Upper lobe of right lung (tissue), 1 donor: ENCODE measurements at regions not wholly inside any gene's neighbourhood (a gene's known extent, or its start where the extent isn't known, plus 50 kb on each side); places are given as distances from the start of the nearest gene placed in this dataset.

Experiments used
- ATAC-seq: fragments of 200-7000 bp; cut with Tn5 transposase; one replicate; pipeline ENCODE4 v1.9.1; 2020; ENCODE audit warnings: mild to moderate bottlenecking, moderate library complexity
- DNase-seq: peaks from one replicate; pipeline ENCODE4 v3.0.0-alpha.2; 2020
- H3K27ac ChIP-seq: fragments of 200-600 bp; one replicate; pipeline ENCODE4 v1.8.0; 2022
- H3K27me3 ChIP-seq: fragments of 200-600 bp; one replicate; pipeline ENCODE4 v1.8.0; 2022; ENCODE audit warnings: mild to moderate bottlenecking
- H3K36me3 ChIP-seq: fragments of 200-600 bp; one replicate; pipeline ENCODE4 v1.8.0; 2022
- H3K4me1 ChIP-seq: fragments of 200-600 bp; one replicate; pipeline ENCODE4 v1.8.0; 2022
- H3K4me3 ChIP-seq: fragments of 200-600 bp; one replicate; pipeline ENCODE4 v1.8.0; 2022; ENCODE audit warnings: mild to moderate bottlenecking
- H3K9me3 ChIP-seq: fragments of 200-600 bp; one replicate; pipeline ENCODE4 v1.8.0; 2022
- CTCF ChIP-seq: fragments of 200-600 bp; IDR thresholded peaks from one replicate; pipeline ENCODE4 v1.8.0; 2022; ENCODE audit warnings: antibody characterized with exemption
- intact Hi-C: fragments of 100-400 bp; cut with DNase I; formaldehyde crosslinking; loops from one replicate; pipeline ENCODE4 v1.11.0; 2022
- donor health status: DM: no; HTN: yes; CAD: no; lungs with severe emphysema.

GRCh38 chr10:64537928-64538327 is 1016.7 kb downstream of the REEP3 start:
- no peak for ATAC-seq
- intact Hi-C loops = no loop called here
- no peaks in the 10 kb centered on the region for H3K9me3 ChIP-seq
- H3K36me3 ChIP-seq = no peaks in the 10 kb centered on the region
- no peaks in the 10 kb centered on the region for H3K4me1 ChIP-seq
- DNase-seq = no peak
- no peaks in the 10 kb centered on the region for H3K27me3 ChIP-seq
- TF ChIP-seq CTCF = no peak
- no peak overlapping the region for H3K4me3 ChIP-seq
- H3K27ac ChIP-seq = no peak overlapping the region

GRCh38 chr10:64546073-64546472 is 1024.9 kb downstream of the REEP3 start:
- H3K9me3 ChIP-seq = no peaks in the 10 kb centered on the region
- ATAC-seq (no peak), DNase-seq (no peak)
- no peak overlapping the region for H3K27ac ChIP-seq
- H3K36me3 ChIP-seq = no peaks in the 10 kb centered on the region
- H3K4me1 ChIP-seq = no peaks in the 10 kb centered on the region
- no peak overlapping the region for H3K4me3 ChIP-seq
- intact Hi-C loops = no loop called here
- TF ChIP-seq CTCF = no peak
- H3K27me3 ChIP-seq = no peaks in the 10 kb centered on the region

GRCh38 chr10:64547168-64547567 is 1026.0 kb downstream of the REEP3 start:
- no peaks in the 10 kb centered on the region for H3K27me3 ChIP-seq
- H3K4me3 ChIP-seq = no peak overlapping the region
- TF ChIP-seq CTCF = no peak
- H3K4me1 ChIP-seq = no peaks in the 10 kb centered on the region
- no peaks in the 10 kb centered on the region for H3K36me3 ChIP-seq
- ATAC-seq (no peak), DNase-seq (no peak)
- no peaks in the 10 kb centered on the region for H3K9me3 ChIP-seq
- H3K27ac ChIP-seq = no peak overlapping the region
- intact Hi-C loops = no loop called here

DNA sequence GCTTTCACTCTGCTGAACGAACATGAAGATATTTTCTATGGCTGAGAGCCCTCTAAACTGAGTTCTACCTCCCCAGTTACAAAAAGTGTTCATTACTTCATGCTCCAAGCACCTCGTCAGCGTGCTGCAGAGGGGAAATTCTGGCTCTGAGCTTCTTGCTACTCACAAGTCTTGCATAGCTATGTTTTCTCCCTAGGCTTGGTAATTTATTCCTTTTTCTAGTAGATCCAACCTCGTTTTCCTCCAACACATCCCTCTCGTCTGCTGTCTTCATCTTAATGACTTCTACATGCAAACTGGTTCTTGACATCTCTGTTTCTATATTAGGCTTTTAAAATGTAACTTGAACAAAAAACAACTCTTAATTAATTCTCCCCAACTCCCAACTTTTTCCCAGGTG is 1034.5 kb downstream of the REEP3 start:
- ATAC-seq (no peak), DNase-seq (no peak)
- Histone ChIP-seq H3K27me3 (no peaks in the 10 kb centered on the region), H3K4me1 (no peaks in the 10 kb centered on the region), H3K36me3 (no peaks in the 10 kb centered on the region), H3K4me3 (no peak overlapping the region), H3K9me3 (no peaks in the 10 kb centered on the region), H3K27ac (no peak overlapping the region)
- TF ChIP-seq CTCF = no peak
- intact Hi-C loops = no loop called here

DNA sequence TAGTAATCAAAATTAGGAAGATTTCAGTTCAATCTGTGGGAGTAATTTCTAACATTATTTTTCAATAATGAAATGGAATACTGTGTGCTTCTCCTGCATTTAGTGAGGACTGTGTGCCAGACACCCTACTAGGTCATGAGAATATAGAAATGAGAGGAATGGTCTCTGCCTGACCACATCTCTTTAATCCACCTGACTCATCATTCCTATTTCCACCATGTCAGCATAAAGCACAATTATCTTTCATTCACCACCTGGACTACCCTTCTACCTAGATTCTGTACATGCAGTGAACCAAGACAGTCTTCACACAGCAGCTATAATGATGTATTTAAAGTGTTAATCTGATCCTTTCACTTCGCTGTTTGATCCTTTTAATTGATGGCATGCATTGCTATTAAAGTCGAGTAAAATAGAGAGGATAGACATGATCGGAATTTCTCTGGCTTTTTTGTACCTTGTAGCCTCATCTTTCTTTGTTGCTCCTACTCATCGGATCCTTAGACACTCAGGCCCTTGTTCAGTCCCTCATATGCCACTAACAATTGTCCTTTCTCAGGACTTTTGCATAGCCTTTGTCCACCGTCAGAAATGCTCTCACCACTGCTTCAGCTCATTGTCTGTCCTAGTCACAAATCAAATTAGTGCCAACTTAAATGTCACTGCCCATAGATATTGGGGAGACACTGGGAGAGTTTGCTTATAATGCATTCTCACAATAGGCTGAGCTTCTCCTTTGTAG is 1037.1 kb downstream of the REEP3 start:
- ATAC-seq (no peak), DNase-seq (no peak)
- H3K27me3 ChIP-seq = no peaks in the 10 kb centered on the region
- H3K4me3 ChIP-seq = no peak overlapping the region
- H3K9me3 ChIP-seq = no peaks in the 10 kb centered on the region
- H3K27ac ChIP-seq = no peak overlapping the region
- TF ChIP-seq CTCF = no peak
- intact Hi-C loops = no loop called here
- no peaks in the 10 kb centered on the region for H3K4me1 ChIP-seq
- no peaks in the 10 kb centered on the region for H3K36me3 ChIP-seq

GRCh38 chr10:64571056-64571455 is 1049.9 kb downstream of the REEP3 start:
- H3K4me1 ChIP-seq = no peaks in the 10 kb centered on the region
- no peak overlapping the region for H3K27ac ChIP-seq
- no peaks in the 10 kb centered on the region for H3K27me3 ChIP-seq
- intact Hi-C loops = no loop called here
- no peak for TF ChIP-seq CTCF
- no peak for ATAC-seq
- no peaks in the 10 kb centered on the region for H3K9me3 ChIP-seq
- no peaks in the 10 kb centered on the region for H3K36me3 ChIP-seq
- no peak for DNase-seq
- H3K4me3 ChIP-seq = no peak overlapping the region
